OCI-M1 (cell line): ENCODE measurements at regions not wholly inside any gene's neighbourhood (a gene's known extent, or its start where the extent isn't known, plus 50 kb on each side); places are given as distances from the start of the nearest gene placed in this dataset.
"Not testable (repeated sequence)": the region's sequence is repeated elsewhere in the genome, so short reads cannot be mapped to it uniquely, and the experiment has no call there.

ENCODE experiments used
- DNase-seq: peaks from one replicate; lab custom pipeline; 2025; lab: John Stamatoyannopoulos, UW

- no peak for DNase-seq
These were observed 111.9 kb upstream of the PPARGC1A start for GRCh38 chr4:24001486-24002329.

DNA sequence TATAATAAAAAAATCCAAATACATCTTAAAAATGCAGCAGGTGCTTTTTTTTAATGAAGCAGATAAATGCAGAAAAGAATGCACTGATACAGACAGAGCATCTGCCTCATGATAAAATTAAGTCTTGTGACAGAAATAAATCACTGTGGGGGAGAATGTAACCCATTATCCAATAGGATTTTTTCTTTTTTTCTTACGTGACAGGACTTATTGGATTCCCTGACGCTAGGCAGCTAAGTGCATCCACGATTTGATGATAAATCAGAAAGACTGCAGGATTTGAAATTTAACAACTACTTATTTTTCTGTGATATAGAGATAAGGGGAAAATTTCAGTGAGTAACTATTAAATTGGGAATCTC is 110.6 kb upstream of the PPARGC1A start:
- DNase-seq = no peak

GRCh38 chr4:23999714-24000469 is 110.0 kb upstream of the PPARGC1A start:
- no peak for DNase-seq

DNA sequence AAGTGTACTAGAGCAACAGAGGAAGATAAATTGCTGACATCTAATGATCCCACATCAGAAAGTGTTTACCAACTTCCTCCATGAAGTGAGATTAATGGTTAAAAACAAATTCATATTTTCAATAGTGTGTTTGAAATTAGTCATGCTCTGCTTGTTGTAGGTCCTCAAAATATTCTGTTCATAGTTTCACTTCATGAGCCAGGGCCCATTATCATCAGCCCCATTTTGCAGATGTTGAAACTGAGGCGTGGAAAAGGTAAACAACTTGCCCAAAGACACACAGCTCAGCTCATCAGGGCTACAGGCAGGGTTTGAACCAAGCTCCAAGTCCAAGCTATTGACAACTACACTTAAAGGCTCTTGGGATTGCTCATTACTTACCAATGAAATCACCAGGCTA is 103.5 kb upstream of the PPARGC1A start:
- no peak for DNase-seq

DNA sequence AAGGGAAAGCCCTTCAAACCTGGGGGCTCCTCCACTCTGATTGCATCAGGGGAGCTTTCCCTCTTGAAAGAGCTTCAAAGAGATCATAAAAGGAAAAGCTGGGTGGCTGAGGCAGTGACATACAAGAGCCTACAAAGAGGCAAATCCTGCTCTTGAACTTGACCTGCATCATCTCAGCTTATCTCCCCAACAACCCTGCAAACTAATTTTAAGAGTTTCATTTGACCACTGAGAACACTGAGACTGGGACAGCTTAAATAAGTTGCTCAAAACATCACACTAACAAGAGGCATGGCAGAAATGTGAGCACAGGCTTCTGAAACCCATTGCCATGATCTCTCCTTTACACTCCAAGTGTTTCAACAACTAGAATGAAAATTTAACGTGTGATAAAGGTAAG is 101.6 kb upstream of the PPARGC1A start:
- DNase-seq = no peak

DNA sequence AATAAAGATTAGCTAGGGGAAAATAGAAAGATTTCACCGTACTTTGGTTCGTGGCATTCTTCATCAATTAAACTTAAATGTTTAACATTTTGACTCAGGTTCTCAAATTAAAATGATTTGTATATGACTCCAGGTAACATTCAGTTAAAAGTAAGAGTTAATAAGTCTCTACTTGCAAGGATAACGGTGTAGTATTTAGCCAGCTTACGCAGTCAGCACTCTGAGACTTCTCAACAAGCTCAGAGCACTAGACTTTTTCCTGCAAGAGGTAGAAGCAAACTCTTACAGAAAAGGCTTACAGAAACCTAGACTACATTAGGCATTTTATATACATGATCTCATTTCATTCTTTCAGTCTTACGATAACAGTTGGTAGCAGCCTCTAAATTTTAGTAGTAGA is 96.4 kb upstream of the PPARGC1A start:
- DNase-seq = no peak

DNA sequence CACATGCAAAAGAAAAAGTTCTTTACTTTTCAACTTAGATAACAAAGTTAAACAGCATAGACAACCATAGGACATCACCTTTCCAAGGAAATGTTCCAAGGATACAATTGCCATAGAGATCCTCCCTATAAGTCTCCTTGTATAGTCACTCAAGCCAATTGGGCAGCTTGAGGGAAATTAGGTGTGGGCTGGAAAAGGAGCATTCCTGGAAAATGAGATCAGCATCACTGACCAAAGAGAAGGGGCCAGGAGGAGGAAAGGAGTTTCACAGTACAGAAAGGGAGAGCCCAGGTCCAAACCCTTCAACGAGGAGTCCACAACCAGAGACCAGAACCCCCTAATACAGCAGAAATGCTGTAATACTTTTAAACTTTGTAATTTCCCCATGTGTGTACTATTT is 91.5 kb upstream of the PPARGC1A start:
- DNase-seq = no peak

GRCh38 chr4:23979534-23979933 is 89.7 kb upstream of the PPARGC1A start:
- DNase-seq = no peak

GRCh38 chr4:23978002-23978401 is 88.2 kb upstream of the PPARGC1A start:
- DNase-seq = no peak

GRCh38 chr4:23976423-23976822 is 86.6 kb upstream of the PPARGC1A start:
- no peak for DNase-seq

DNA sequence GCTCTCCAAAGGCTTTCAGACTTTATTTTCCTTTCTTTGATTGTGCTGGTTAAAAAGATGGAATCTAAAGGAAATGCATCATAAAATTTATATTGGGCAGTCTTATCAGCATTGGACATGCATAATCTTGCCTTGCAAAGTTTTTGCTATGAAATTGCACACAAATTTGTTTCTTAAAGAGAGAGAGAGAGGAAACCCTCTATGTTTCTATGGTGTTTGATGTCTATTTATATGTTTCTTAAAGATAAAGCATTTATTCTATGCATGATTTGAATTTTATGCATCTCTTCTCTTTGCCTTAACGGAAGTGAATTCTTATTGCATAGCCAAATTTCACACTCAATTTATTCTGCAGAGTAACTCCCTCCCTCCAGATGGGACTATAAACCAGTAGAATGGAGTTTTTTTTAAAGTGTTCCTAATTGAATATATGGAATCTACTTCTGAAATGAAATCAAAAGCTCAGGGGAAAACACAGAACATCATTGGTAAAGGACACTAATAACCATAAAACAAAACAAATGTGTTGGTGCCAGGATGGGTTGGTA is 83.5 kb upstream of the PPARGC1A start:
- no peak for DNase-seq

DNA sequence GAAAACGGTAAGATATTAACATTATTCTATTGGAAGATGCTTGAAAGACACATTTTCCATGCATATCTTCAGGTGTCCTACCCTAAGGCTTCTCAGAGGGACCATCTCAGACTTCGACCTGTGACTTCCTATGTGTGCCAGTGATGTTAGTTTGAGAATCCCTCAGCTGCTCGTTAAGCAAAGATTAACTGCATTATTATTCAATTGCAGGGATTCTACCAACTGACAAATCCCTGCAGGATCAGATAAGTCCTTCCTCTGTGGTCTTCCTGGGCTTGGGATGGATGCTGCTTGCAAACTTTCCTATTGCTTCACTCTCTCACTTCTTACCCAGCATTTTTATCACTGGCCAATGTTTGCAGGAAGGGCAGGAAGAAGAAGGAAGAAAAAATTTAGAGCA is 83.0 kb upstream of the PPARGC1A start:
- no peak for DNase-seq

GRCh38 chr4:23972187-23972586 is 82.3 kb upstream of the PPARGC1A start:
- no peak for DNase-seq

DNA sequence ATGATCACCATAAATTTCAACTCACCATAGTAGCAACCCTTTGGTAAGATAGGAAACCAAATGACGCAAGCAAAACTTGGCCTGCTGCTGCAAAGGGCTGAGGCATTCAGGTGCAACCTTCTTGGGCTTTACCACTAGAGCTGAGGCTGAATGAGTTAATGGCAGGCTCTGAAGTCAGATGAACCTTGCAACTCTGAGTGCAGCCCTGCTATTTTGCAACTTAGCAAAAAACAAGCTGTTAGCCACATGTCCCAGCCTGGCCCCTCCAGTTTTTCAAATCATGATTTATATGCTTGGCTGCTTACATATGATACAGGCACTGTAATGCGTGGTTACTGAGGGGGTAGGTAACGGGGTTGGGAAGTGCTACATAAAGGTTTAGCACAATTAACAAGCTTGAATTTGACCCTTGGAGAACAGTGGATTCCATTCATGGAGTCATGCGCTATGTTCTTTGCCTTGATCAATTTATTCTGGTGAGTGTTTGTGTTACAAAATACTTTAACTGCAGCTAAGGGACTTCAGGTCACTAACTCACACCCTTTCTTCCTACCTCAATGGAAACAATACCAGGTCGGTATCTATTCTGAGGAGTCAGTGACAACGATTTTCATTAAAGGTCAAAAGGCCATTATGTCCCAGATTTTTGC is 80.5 kb upstream of the PPARGC1A start:
- no peak for DNase-seq

GRCh38 chr4:23969635-23970145 is 79.8 kb upstream of the PPARGC1A start:
- DNase-seq = no peak

DNA sequence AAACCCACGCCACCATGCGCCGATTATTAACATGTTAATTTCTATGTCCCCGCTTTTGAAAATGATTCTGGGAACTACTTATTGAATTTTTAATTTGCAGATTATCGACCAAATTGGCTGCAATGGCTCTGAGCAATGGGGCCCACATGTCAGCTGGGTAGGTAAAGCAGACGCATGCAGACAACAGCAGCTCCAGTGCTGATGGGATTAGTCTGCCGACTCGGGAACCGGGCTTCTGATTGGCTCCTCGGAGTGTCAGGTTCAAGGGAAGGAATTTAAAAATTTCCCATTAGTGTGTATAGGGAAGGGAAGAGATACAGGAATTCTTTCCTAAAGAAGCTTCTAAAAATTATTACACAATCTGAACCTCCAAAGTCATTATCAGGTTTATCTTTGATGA is 77.4 kb upstream of the PPARGC1A start:
- DNase-seq = no peak

DNA sequence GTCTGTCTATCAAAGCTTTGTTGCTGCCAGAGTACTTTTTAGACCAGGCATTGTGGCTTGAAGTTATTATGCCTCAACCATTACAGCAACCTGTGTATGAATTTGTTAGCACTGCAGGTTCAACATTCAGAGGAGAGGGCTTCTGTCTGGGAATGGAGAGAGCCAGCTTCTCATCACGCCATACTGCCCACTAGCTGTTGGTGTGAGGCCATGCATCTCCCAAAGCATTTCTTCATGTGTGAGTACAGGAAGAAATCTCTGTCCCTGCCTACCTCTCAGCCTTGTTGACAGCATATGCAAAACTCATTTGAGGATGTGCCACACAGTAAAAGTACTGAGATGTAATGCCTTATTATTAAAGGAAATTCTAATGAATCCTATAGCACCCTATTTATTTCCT is 76.9 kb upstream of the PPARGC1A start:
- peak; percentile 21 for DNase-seq

DNA sequence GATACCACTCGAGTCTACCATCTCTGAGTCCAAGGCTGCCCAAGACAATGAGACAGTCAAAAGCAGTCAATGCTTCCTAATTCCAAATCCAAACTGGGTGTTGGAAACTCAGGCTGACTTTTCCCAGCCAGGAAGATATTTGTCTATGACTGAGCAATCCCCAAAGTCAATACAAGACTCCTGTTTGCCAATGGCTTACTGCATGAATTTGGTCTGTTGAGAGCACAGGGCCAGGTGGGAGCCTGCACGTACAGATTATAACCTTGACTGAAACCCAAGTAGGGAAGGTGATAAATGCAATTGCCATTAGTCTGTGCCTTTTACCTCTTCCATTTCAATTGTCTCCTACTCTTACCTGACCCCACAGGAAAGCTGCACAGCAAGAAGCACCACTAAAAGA is 72.6 kb upstream of the PPARGC1A start:
- no peak for DNase-seq

DNA sequence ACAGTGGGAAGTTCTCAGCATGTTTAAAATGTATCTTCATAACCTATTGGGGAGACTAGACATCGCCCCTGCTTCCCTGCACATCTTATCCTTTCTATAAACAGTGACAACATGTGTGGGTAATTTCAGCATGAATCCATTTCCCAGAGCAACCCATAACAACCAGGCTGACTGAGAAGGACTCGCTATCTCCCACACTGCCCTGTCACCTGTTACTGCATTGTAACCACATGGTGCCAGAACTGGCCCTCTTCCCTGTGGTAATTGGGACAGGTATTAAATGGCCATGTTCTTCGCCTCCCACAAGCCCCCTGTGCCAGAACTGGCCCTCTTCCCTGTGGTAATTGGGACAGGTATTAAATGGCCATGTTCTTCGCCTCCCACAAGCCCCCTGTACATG is 71.5 kb upstream of the PPARGC1A start:
- DNase-seq = not testable (repeated sequence)

DNA sequence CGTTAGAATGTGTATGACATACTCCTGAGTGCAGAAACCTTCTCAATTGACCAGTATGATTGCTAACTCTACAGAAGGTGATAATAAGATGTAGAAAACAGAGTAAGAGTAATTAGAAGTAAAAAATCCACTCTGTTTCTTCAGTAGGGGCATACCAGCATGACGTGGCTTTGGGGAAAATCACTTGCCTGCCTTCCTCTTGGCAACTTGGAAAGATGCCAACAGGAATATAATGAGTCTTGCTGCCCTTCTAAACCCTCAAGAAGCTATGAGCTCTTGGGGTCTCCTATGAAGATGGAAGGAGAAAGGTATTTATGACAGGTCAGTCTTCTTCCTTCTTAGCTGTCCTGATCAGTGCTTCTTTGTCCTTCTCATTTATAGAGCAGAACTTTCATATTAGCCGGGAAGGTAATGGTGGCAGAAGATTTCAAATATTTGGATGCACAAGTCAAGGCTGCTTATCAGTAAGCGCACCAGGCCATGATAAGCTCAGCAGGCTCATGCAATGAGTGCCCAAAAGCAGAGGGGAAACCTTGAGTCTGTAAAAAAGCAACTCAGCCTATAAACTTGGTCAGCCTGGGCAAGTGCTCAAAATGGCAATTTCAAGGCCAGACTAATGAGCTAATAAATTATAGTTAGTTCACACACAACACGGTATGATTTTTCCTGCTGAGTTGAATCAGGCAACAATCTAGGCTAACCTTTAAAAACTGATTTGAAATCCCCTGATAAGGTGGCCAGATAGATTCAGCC is 69.7 kb upstream of the PPARGC1A start:
- no peak for DNase-seq

DNA sequence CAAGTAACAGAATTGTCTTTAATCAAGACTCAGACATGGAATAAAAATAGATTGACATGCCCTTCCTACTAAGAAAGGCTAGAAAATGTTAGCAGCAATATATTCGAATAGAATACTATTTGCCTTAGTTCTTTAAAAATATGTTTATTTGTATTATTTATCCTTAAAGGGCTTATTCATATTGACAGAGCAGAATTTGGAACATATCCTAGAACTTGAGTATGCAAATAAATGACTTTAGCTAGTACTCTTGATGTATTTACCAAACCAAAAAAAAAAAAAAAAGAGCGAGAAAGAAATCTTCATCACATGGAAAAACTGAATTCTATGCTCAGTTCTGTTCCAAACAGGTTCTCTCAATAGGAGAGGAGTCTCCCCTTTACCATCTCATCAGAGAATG is 68.9 kb upstream of the PPARGC1A start:
- DNase-seq = no peak

GRCh38 chr4:23957465-23957864 is 67.6 kb upstream of the PPARGC1A start:
- no peak for DNase-seq
